Upper lobe of left lung (tissue), 6 donors: ENCODE measurements at regions not wholly inside any gene's neighbourhood (a gene's known extent, or its start where the extent isn't known, plus 50 kb on each side); places are given as distances from the start of the nearest gene placed in this dataset.

ENCODE experiments used
- ATAC-seq, 2 donors: fragments of 200-7000 bp; cut with Tn5 transposase; one replicate each; pipeline ENCODE4 v1.9.1; 2022; ENCODE audit warnings: mild to moderate bottlenecking in 2 of 2, moderate library complexity in 2 of 2; ENCODE audit not compliant: low FRiP score in 2 of 2
- DNase-seq, 2 donors: peaks; one replicate each; pipeline ENCODE4 v3.0.0-alpha.2; 2019 to 2020
- H3K27ac ChIP-seq, 4 donors: fragments of 200-600 bp; sonication (generic); one replicate each; pipeline ENCODE4 v1.5.1; 2016 to 2019
- H3K27me3 ChIP-seq, 4 donors: fragments of 200-600 bp; sonication (generic); one replicate each; pipeline ENCODE4 v1.5.1; 2017 to 2019
- H3K36me3 ChIP-seq, 4 donors: fragments of 200-600 bp; sonication (generic); one replicate each; pipeline ENCODE4 v1.5.1; 2016 to 2019
- H3K4me1 ChIP-seq, 4 donors: fragments of 200-600 bp; sonication (generic); one replicate each; pipeline ENCODE4 v1.5.1; 2018 to 2019
- H3K4me3 ChIP-seq, 4 donors: fragments of 200-600 bp; sonication (generic); one replicate each; pipeline ENCODE4 v1.5.1; 2017 to 2019; ENCODE audit warnings: mild to moderate bottlenecking in 2 of 4, moderate library complexity in 1 of 4
- H3K9me3 ChIP-seq, 4 donors: fragments of 200-600 bp; sonication (generic); one replicate each; pipeline ENCODE4 v1.5.1; 2018 to 2019
- CTCF ChIP-seq, 6 experiments: fragments of 450-650 bp in 4 of 6; fragments of 200-600 bp in 2 of 6; sonication (generic) in 2 of 6; IDR thresholded peaks; one replicate each; pipeline ENCODE4 v1.5.1; 2016 to 2019; ENCODE audit warnings: antibody characterized with exemption in 6 of 6
- EP300 ChIP-seq, 4 donors: sonication (generic); formaldehyde crosslinking; IDR thresholded peaks; one replicate each; pipeline ENCODE4 v1.5.1; 2017; ENCODE audit warnings: antibody characterized with exemption in 4 of 4, control low read depth in 2 of 4
- POLR2A ChIP-seq, 4 donors: fragments of 450-650 bp; IDR thresholded peaks; one replicate each; pipeline ENCODE4 v1.5.1; 2016 to 2017; ENCODE audit warnings: antibody characterized with exemption in 4 of 4, mild to moderate bottlenecking in 2 of 4
- POLR2AphosphoS5 ChIP-seq, 2 donors: sonication (generic); formaldehyde crosslinking; IDR thresholded peaks; one replicate each; pipeline ENCODE4 v1.5.1; 2017; ENCODE audit warnings: antibody characterized with exemption in 2 of 2
- WGBS, 2 donors: methylation state at CpG; one replicate each; pipeline ENCODE4 v1.1.5; 2017 to 2018; 5-methylcytosine and 5-hydroxymethylcytosine counted together
- donor health status: DM: no; HTN: no; CAD: no; lungs with moderate emphysema.
- donor health status: DM: no; HTN: yes; CAD: no; lungs with severe emphysema.

DNA sequence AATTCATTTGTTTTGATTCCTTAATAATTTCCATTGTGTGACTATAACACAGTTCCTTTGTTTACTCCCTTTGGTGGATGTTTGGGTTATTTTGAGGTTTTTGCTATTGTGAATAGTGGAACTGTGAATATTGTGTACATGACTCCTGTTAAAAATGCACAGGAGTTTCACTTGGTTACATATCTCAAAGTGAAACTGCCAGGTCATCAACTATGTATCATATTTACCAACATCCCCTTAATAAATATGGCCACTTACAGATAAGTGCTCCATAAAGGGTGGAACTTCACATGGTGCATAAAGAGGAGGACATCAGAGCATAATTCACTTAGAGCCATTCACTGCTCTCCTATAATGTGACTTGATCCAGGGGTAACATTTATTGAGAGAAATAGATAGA is 328.9 kb downstream of the SEC23A start:
- Histone ChIP-seq H3K36me3 (no peaks in the 10 kb centered on the region), H3K27ac (no peak overlapping the region), H3K4me1 (no peaks in the 10 kb centered on the region), H3K4me3 (no peak overlapping the region), H3K9me3 (no peaks in the 10 kb centered on the region), H3K27me3 (no peaks in the 10 kb centered on the region)
- DNase-seq, result no peak
- no peak for ATAC-seq
- TF ChIP-seq EP300 (IDR thresholded peaks at IDR 0.05), result no peak
- TF ChIP-seq POLR2A (IDR thresholded peaks at IDR 0.05), result no peak
- TF ChIP-seq POLR2AphosphoS5 (IDR thresholded peaks at IDR 0.05), result no peak
- no peak for TF ChIP-seq CTCF (IDR thresholded peaks at IDR 0.05)

GRCh38 chr14:38770251-38770650 is 332.8 kb downstream of the SEC23A start:
- H3K9me3 ChIP-seq, result no peaks in the 10 kb centered on the region
- H3K27ac ChIP-seq, result no peak overlapping the region
- H3K4me1 ChIP-seq, result no peaks in the 10 kb centered on the region
- no peaks in the 10 kb centered on the region for H3K36me3 ChIP-seq
- no peak for DNase-seq
- TF ChIP-seq EP300 (IDR thresholded peaks at IDR 0.05) (no peak), CTCF (IDR thresholded peaks at IDR 0.05) (no peak), POLR2A (IDR thresholded peaks at IDR 0.05) (no peak), POLR2AphosphoS5 (IDR thresholded peaks at IDR 0.05) (no peak)
- no peaks in the 10 kb centered on the region for H3K27me3 ChIP-seq
- no peak for ATAC-seq
- 76 to 98% methylated on average over 1 of the region's 1 CpG for WGBS, 2 donors
- H3K4me3 ChIP-seq, result no peak overlapping the region

DNA sequence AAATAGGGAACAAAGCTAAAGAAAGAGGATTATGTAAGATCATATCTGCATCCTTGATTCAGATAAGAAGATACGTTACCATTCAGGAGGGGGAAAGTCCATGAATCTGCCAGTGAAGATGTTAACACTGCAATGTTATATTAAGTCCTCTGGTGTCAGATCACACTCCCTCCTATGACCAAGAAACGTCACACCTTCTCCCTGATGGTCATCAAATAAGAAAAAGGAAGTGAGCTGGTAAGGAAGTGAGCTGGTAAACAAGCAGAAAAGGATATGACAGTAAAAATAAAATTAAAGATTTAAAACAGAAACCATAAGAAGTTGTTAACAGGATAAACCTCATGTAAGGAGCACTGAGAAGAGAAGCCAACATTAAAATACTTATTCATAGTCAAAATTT is 340.2 kb downstream of the SEC23A start:
- Histone ChIP-seq H3K9me3 (no peaks in the 10 kb centered on the region), H3K4me3 (no peak overlapping the region), H3K36me3 (no peaks in the 10 kb centered on the region), H3K4me1 (no peaks in the 10 kb centered on the region), H3K27ac (no peak overlapping the region), H3K27me3 (no peaks in the 10 kb centered on the region)
- DNase-seq (no peak), ATAC-seq (no peak)
- WGBS, 2 donors, result 32 to 36% methylated on average over 2 of the region's 2 CpGs
- TF ChIP-seq POLR2AphosphoS5 (IDR thresholded peaks at IDR 0.05) (no peak), CTCF (IDR thresholded peaks at IDR 0.05) (no peak), POLR2A (IDR thresholded peaks at IDR 0.05) (no peak), EP300 (IDR thresholded peaks at IDR 0.05) (no peak)

- Histone ChIP-seq H3K36me3 (no peaks in the 10 kb centered on the region), H3K4me1 (no peaks in the 10 kb centered on the region), H3K27me3 (no peaks in the 10 kb centered on the region), H3K27ac (no peak overlapping the region), H3K9me3 (no peaks in the 10 kb centered on the region), H3K4me3 (no peak overlapping the region)
- WGBS, 2 donors, result 63 to 73% methylated on average over 5 of the region's 5 CpGs
- no peak for ATAC-seq
- no peak for DNase-seq
- TF ChIP-seq POLR2AphosphoS5 (IDR thresholded peaks at IDR 0.05), result no peak
- no peak for TF ChIP-seq POLR2A (IDR thresholded peaks at IDR 0.05)
- TF ChIP-seq CTCF (IDR thresholded peaks at IDR 0.05), result no peak
These were observed 340.6 kb downstream of the SEC23A start for GRCh38 chr14:38762426-38762825.

- TF ChIP-seq CTCF (IDR thresholded peaks at IDR 0.05), result no peak
- TF ChIP-seq POLR2AphosphoS5 (IDR thresholded peaks at IDR 0.05), result no peak
- TF ChIP-seq POLR2A (IDR thresholded peaks at IDR 0.05), result no peak
- no peak for TF ChIP-seq EP300 (IDR thresholded peaks at IDR 0.05)
- Histone ChIP-seq H3K4me3 (no peak overlapping the region), H3K36me3 (no peaks in the 10 kb centered on the region), H3K9me3 (no peaks in the 10 kb centered on the region), H3K27ac (no peak overlapping the region), H3K4me1 (no peaks in the 10 kb centered on the region), H3K27me3 (no peaks in the 10 kb centered on the region)
- ATAC-seq, result no peak
- DNase-seq, result no peak
- 90 to 91% methylated on average over 2 of the region's 2 CpGs for WGBS, 2 donors
These were observed 342.0 kb downstream of the SEC23A start for GRCh38 chr14:38761033-38761432.
